Chondrocyte (in vitro differentiated cells): ENCODE measurements at regions not wholly inside any gene's neighbourhood (a gene's known extent, or its start where the extent isn't known, plus 50 kb on each side); places are given as distances from the start of the nearest gene placed in this dataset.

Source experiments
- DNase-seq: peaks from one replicate; pipeline ENCODE4 v3.0.0; 2021; ENCODE audit warnings: mixed read lengths, low spot score
- H3K27ac Mint-ChIP-seq: one replicate; pipeline ENCODE4 v1.8.0; 2021; ENCODE audit warnings: mild to moderate bottlenecking, moderate library complexity, mixed read lengths; ENCODE audit not compliant: unreplicated experiment
- H3K27me3 Mint-ChIP-seq: 2 replicates; pipeline ENCODE4 v1.8.0; 2021; ENCODE audit warnings: low read depth, mixed read lengths
- H3K36me3 Mint-ChIP-seq: 2 replicates; pipeline ENCODE4 v1.8.0; 2021; ENCODE audit warnings: low read depth, mixed read lengths
- H3K4me1 Mint-ChIP-seq: 2 replicates; pipeline ENCODE4 v1.8.0; 2021; ENCODE audit warnings: low read depth, mild to moderate bottlenecking, mixed read lengths
- H3K4me3 Mint-ChIP-seq: one replicate; pipeline ENCODE4 v1.8.0; 2021; ENCODE audit warnings: mild to moderate bottlenecking, moderate library complexity, mixed read lengths; ENCODE audit not compliant: unreplicated experiment
- H3K9me3 Mint-ChIP-seq: 2 replicates; pipeline ENCODE4 v1.8.0; 2021; ENCODE audit warnings: low read depth, mixed read lengths
- TF ChIP-seq, protein P1 (sequence below): fragments of 200-600 bp; sonication (generic); IDR thresholded peaks from 2 replicates; pipeline ENCODE4 v1.5.0; 2021; ENCODE audit warnings: antibody characterized with exemption, mild to moderate bottlenecking, moderate library complexity

DNA sequence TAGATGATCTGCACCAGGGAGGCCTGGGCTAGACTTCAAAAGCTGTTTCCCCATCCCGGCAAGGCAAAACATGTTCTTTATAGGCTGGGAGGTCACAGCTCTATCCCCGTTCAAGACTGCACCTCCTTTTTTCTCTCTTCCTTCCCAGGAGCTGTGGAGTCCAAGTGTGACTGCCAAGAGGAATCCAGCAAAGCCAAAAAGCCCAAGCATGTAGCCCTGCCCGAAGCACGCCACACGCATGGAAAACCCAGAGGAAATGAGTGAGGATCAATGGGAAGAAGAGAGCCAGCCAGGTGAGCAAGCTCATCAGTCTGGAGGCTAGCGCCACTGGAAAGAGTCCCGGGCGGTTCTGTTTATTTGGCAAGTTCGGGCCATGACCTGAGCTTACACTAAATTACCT, 240.4 kb downstream of the PRL start:
- Mint-ChIP-seq H3K27me3 (no peaks in the 10 kb centered on the region), H3K27ac (no peak overlapping the region), H3K9me3 (no peaks in the 10 kb centered on the region), H3K4me3 (no peak overlapping the region), H3K36me3 (no peaks in the 10 kb centered on the region), H3K4me1 (peaks cover 9% of the 10 kb centered on the region)
- TF ChIP-seq, protein P1, sequence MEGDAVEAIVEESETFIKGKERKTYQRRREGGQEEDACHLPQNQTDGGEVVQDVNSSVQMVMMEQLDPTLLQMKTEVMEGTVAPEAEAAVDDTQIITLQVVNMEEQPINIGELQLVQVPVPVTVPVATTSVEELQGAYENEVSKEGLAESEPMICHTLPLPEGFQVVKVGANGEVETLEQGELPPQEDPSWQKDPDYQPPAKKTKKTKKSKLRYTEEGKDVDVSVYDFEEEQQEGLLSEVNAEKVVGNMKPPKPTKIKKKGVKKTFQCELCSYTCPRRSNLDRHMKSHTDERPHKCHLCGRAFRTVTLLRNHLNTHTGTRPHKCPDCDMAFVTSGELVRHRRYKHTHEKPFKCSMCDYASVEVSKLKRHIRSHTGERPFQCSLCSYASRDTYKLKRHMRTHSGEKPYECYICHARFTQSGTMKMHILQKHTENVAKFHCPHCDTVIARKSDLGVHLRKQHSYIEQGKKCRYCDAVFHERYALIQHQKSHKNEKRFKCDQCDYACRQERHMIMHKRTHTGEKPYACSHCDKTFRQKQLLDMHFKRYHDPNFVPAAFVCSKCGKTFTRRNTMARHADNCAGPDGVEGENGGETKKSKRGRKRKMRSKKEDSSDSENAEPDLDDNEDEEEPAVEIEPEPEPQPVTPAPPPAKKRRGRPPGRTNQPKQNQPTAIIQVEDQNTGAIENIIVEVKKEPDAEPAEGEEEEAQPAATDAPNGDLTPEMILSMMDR = no peak
- DNase-seq = no peak

GRCh38 chr6:22057962-22058361, 238.9 kb downstream of the PRL start:
- TF ChIP-seq, protein P1 = no peak
- no peak for DNase-seq
- no peak overlapping the region for H3K27ac Mint-ChIP-seq
- H3K27me3 Mint-ChIP-seq = no peaks in the 10 kb centered on the region
- H3K4me3 Mint-ChIP-seq = no peak overlapping the region
- H3K4me1 Mint-ChIP-seq = peaks cover 9% of the 10 kb centered on the region
- no peaks in the 10 kb centered on the region for H3K9me3 Mint-ChIP-seq
- H3K36me3 Mint-ChIP-seq = peaks cover 1% of the 10 kb centered on the region

DNA sequence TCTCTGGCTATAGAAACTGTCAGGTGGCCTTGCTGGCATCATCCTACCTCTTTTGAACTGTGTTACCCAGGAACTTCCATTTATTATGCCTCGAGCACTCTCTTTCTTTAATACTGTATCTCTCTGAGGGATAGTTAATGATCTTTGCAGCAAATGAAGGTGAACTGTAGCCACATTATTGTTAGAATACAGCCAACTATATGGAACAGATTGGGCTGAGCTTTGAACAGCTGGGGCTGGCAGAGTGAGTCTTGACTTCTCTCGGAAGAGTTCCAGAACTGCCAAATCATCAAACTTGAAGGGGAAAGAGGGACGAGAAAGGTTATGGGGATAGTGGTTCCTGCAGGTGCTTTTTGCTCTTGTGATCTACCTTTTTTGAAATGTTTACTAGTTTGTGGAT, 237.7 kb downstream of the PRL start:
- no peaks in the 10 kb centered on the region for H3K27me3 Mint-ChIP-seq

DNA sequence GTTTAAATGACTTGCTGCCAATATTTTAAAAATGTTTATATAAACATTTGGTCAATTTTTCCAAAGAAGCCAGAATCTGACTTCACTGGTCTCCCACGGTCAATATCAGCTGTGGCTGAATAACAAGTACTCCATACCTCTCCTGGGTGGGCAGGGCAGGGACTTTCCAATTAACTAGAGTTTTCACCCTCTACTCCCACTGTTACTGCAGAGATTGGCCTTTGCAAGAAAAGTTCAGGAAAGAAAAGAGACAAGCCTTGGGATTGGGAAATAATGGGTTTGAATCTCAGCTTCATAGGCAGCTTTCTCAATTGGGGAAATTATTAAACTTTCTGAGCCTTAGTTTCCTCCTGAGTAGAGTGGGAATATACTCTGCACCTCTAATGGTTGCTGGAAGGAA, 236.9 kb downstream of the PRL start:
- peaks cover 5% of the 10 kb centered on the region for H3K4me1 Mint-ChIP-seq
- H3K4me3 Mint-ChIP-seq = no peak overlapping the region
- no peak overlapping the region for H3K27ac Mint-ChIP-seq
- peaks cover 1% of the 10 kb centered on the region for H3K36me3 Mint-ChIP-seq
- TF ChIP-seq, protein P1 = no peak
- no peaks in the 10 kb centered on the region for H3K9me3 Mint-ChIP-seq
- H3K27me3 Mint-ChIP-seq = no peaks in the 10 kb centered on the region
- DNase-seq = no peak

More for the DNA sequence above, 237.7 kb downstream of the PRL start:
- Mint-ChIP-seq H3K4me3 (no peak overlapping the region), H3K27ac (no peak overlapping the region), H3K4me1 (peaks cover 5% of the 10 kb centered on the region), H3K36me3 (peaks cover 1% of the 10 kb centered on the region), H3K9me3 (no peaks in the 10 kb centered on the region)
- TF ChIP-seq, protein P1 = no peak
- no peak for DNase-seq

- TF ChIP-seq, protein P1 = no peak
- no peak for DNase-seq
- Mint-ChIP-seq H3K27ac (no peak overlapping the region), H3K27me3 (no peaks in the 10 kb centered on the region), H3K36me3 (peaks cover 1% of the 10 kb centered on the region), H3K4me1 (peaks cover 20% of the 10 kb centered on the region), H3K9me3 (no peaks in the 10 kb centered on the region), H3K4me3 (no peak overlapping the region)
These were observed 233.9 kb downstream of the PRL start for GRCh38 chr6:22062807-22063408.
